H54 (cell line): ENCODE measurements at regions not wholly inside any gene's neighbourhood (a gene's known extent, or its start where the extent isn't known, plus 50 kb on each side); places are given as distances from the start of the nearest gene placed in this dataset.
"Not testable (repeated sequence)": the region's sequence is repeated elsewhere in the genome, so short reads cannot be mapped to it uniquely, and the experiment has no call there.

Experiments used
- DNase-seq: peaks from one replicate; pipeline ENCODE4 v3.0.0; 2011; ENCODE audit warnings: low spot score, mixed read lengths; ENCODE audit not compliant: insufficient read length
- FAIRE-seq: peaks from 3 replicates; lab custom pipeline; 2011; peaks lifted over from hg19 to GRCh38; lab: Jason Lieb, UNC
- POLR2A ChIP-seq: IDR thresholded peaks from 2 replicates; pipeline ENCODE4 v1.6.1; 2011; ENCODE audit warnings: low read depth, mild to moderate bottlenecking, low read length

DNA sequence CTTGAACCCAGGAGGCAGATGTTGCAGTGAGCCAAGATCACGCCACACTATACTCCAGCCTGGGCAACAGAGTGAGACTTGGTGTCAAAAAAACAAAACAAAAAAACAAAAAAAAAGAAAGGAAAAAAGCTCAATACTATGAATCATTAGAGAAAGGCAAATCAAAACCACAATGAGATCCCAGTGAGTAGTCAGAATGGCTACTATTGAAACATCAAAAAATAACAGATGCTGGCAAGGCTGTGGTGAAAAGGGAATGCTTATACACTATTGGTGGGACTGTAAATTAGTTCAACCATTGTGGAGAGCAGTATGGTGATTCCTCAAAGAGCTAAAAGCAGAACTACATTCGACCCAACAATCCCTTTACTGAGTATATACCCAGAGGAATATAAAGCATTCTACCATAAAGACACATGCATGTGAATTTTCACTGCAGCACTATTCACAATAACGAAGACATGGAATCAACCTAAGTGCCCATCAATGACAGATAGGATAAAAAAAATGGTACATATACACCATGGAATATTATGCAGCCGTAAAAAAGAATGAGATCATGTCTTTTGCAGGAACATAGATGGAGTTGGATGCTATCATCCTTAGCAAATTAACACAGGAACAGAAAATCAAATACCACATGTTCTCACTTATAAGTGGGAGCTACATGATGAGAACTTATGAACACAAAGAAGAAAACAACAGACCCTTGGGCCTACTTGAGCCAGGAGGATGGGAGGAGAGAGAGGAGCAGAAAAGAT is 81.9 kb upstream of the ARRDC3 start:
- DNase-seq (no peak), FAIRE-seq (no peak)
- no peak for TF ChIP-seq POLR2A

DNA sequence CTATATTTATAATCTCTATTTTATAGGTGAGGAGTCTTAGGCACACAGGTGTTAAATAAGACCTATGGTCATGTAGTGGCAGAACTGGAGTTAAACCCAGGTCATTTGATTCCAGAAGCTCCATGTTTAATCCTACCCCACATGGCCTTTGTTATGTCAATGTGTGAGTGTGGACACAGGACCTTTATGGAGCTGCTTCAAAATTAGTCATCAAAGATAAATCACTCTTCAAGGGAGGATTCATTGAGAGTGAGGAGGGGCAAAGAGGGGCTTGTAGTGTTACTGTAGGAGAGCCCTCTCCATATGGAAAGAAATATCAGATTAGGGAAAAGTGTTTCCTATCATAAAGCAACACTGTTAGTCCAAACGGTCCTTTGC is 74.6 kb upstream of the ARRDC3 start:
- no peak for DNase-seq
- TF ChIP-seq POLR2A: no peak
- no peak for FAIRE-seq

DNA sequence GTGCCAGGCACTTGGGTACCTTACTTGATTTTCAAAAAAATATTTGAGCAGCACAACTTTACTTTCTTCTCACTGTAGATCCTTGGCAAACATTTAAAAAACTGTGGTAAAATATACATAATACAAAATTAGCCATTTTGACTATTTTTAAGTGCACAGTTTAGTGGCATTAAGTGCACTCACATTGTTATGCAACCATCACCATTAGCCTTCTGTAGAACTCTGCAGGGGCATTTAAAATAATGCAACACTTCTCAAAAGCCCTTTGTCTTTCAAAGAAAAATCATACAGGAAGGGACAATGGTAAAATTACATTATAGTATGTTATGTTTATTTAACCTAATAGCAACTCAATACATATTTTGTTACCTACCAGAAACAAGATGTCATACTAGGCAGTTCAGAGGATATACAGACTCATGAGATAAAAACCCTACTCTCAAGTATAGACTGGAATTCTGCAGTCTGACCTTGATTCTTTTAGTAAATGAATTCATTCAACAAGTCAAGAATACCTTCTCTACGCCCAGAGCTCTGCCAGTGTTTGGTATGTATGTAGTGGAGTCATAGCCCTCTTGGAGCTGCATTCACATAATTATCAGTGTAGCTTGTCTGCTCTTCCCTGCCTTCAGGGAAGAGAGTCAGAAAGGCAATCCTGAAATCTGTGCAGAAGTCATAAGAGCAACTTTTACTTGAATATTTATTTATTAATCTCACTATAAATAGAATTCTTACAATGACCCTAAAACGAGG is 74.0 kb upstream of the ARRDC3 start:
- DNase-seq (no peak), FAIRE-seq (no peak)
- no peak for TF ChIP-seq POLR2A

DNA sequence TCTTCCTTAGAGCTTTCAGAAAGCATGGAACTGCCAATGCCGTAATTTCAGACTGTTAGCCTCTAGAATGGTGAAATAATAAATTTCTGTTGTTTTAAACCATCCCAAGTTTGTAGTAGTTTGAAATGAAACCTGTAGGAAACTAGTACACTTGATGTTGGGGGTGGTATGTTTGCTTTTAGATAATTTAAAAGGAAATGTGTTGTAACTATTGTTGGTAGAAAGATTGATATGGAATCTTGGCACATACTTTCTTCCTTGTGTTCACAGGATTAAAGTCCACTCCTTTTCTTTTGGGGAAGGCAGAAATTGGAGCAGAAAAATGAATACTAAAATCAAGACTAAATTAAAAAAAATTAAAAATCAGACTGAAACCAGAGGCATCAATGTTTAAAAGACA is 66.0 kb upstream of the ARRDC3 start:
- DNase-seq (no peak), FAIRE-seq (no peak)
- no peak for TF ChIP-seq POLR2A

DNA sequence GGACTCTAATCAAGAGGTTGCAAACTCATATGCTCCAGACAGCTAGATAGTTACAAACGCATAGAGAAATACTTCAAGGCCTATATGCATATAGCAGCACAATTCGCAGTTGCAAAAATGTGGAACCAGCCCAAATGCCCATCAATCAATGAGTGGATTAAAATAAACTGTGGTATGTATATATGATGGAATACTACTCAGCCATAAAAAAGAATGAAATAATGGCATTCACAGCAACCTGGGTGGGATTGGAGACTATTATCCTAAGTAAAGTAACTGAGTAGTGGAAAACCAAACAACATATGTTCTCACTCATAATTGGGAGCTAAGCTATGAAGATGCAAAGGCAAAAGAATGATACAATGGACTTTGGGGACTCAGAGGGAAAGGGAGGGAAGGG is 65.0 kb upstream of the ARRDC3 start:
- not testable (repeated sequence) for DNase-seq, FAIRE-seq

DNA sequence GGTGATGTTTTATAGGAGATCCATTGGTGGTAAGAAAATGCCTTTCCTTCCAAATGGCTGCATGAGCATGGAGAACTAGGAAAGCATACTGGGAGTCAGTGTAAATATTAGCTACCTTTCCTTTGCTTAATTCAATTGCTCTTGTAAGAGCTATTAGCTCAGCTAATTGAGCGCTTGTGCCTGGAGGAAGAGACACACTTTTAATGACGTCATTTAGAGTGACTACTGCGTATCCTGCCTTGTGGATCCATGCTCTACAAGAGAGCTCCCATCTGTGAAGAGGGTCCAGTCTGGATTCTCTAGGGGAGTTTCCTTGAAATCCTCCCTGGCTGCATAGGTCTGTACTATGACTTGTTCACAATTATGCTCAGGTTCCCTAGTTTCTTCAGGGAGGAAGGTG is 63.8 kb upstream of the ARRDC3 start:
- not testable (repeated sequence) for DNase-seq, FAIRE-seq

DNA sequence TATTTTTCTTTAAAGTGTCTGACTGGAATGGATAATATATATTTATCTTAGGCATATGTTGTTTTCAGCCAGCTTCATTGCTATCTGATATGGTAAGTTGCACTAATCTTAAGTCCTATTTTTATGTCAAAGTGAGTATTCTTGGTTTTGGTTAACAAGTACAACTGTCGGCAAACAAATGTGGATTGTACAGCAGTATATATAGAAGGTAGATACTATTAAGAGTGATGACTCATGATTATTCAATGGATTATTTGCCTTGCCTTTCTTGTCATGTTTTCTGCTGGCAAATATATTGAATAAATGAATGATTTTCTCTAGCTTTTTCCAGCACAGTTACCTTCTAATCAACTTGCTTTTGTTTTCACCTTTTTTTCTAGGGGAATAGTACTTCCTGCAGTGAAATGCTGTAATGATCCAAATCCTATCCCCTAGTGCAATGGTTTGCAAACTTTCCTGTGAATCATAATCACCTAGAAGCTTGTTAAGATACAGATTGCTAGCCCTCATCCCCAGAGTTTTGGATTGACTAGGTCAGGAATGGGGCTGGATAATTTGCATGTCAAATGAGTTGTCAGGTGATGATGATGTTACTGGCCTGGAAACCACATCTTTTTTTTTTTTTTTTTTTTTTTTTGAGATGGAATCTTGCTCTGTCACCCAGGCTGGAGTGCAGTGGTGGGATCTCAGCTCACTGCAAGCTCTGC is 60.8 kb upstream of the ARRDC3 start:
- TF ChIP-seq POLR2A: no peak
- DNase-seq: no peak
- FAIRE-seq: no peak

DNA sequence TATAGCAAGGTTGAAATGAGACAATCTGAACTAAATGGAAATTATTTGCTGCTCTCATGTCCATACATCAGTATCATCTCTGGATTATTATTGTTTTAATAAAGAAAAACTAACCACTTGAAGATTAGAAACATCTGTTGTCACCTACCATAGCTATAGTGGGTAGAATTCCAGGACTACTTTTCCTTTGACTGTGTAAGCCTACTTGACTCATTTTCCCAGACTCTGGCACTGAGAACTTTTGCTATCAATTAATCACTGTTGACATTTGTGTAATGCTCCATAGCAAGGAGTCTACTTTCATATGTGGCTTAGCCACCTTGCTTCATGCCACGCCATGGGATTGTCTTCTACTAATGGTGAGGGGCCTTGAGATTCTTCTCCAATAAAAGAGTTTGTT is 59.9 kb upstream of the ARRDC3 start:
- DNase-seq (no peak), FAIRE-seq (no peak)
- TF ChIP-seq POLR2A: no peak

DNA sequence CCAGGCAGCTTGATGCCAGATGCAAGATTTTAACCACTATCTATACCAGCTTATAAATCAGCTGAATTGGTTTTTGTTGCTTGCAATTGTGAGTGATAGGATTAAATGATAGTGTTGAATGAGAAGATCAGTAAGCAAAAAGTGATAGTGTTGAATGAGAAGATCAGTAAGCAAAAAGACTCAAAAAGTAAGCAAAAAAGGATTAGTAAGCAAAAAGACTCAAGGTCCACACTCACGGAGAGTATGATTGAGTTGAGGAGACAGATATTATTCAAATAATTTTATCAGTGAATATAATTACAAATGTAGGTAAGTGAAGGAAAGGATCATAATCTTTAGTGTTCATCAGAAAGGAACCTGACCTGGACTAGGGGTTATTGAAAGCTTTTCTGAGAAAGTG is 58.0 kb upstream of the ARRDC3 start:
- no peak for DNase-seq
- FAIRE-seq: no peak
- TF ChIP-seq POLR2A: no peak

DNA sequence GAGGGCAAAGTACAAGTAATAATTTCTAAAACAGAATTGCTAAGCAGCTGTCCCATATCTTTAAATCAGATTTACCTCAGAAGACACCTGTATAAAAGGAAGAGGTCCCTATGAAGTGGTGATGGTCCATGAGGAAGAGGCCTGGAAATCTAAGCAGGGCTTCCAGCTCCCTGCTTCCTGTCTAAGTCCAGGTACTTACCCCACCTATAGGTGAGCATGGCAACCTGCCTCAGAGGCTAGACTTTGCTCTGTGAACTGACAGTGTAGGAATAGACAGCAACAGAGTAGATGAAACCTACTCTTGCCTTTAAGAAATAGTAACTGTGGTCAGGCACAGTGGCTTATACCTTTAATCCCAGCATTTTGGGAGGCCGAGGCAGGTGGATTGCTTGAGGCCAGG is 55.8 kb upstream of the ARRDC3 start:
- no peak for TF ChIP-seq POLR2A
- no peak for FAIRE-seq
- no peak for DNase-seq

DNA sequence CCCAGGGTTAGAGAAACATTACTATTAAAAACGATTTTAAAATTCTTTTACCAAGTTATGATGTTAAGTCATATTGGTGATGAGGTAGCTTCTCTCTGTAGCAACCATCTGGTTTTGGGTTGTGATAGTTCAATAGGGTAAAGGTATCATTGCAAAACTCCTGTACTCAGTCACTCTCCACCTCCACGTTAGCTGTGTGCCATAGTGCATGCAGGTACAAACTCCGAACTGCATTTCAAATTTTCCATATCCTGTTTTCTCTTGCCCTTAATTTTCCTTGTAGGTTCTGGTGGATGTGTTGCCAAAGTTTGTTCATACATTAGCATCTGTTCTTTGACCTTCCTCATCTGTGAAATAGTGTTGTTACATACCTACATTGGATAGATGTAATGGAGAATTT is 53.1 kb upstream of the ARRDC3 start:
- no peak for FAIRE-seq
- DNase-seq: no peak
- TF ChIP-seq POLR2A: no peak

DNA sequence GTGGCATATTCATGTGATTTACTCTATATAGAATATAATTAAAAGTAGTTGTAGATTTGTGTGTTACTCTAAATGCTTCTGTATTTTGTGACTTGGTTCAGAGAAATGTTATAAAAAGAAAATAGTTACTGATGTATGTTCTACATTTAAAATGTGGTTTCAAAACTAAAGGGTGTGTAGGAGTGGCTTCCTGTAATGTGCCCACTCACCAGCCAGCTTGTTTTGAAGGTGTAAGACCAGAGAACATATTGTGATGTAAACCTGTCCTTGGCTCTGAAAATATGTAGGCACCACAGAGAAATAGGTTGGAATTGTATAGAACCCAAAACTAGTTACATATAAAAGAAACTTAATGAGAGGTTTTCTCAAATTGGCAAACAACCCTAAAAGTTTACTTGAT is 51.2 kb upstream of the ARRDC3 start:
- FAIRE-seq: no peak
- no peak for TF ChIP-seq POLR2A
- DNase-seq: no peak

DNA sequence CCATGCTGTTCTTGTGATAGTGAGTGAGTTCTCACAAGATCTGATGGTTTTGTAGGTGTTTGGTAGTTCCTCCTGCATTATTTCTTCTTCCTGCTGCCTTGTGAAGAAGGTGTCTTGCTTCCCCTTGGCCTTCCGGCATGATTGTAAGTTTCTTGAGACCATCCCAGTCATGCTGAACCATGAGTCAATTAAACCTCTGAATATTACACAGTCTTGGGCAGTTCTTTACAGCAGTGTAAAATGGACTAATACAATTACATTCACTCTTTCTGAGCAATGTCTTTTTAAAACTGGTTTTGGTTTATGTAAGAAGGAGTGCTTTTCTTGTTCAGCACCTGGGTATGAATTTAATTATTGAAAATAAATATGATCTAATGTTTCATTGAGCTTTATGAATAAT is 50.7 kb upstream of the ARRDC3 start:
- TF ChIP-seq POLR2A: no peak
- no peak for DNase-seq
- no peak for FAIRE-seq
